ENCODE measurements at regions not wholly inside any gene's neighbourhood (a gene's known extent, or its start where the extent isn't known, plus 50 kb on each side); places are given as distances from the start of the nearest gene placed in this dataset.

- Histone ChIP-seq H3K56ac (ENCODE audit: insufficient read length, low read depth, low read length) (no peak overlapping the region), H4K5ac (ENCODE audit: insufficient read length, low read depth, low read length) (no peak overlapping the region), H3K27me3 (ENCODE audit: insufficient read depth, low read length) (no peaks in the 10 kb centered on the region), H4K91ac (ENCODE audit: insufficient read length, low read depth, low read length) (no peak overlapping the region), H3K18ac (ENCODE audit: insufficient read length, low read depth, low read length) (no peak overlapping the region), H2AK5ac (ENCODE audit: insufficient read length, low read length) (no peak overlapping the region), H2BK5ac (ENCODE audit: insufficient read length, low read length) (no peak overlapping the region), H3K79me1 (ENCODE audit: insufficient read depth, low read depth, low read length, poor library complexity, severe bottlenecking) (no peaks in the 10 kb centered on the region), H3K23me2 (ENCODE audit: insufficient read length, low read depth, low read length, poor library complexity, severe bottlenecking) (no peaks in the 10 kb centered on the region), H3K4ac (ENCODE audit: low read depth, low read length) (no peak overlapping the region), H2AFZ (ENCODE audit: low read length) (no peak overlapping the region), H4K8ac (replicated peaks; ENCODE audit: insufficient read length, low read depth, low read length) (no peak overlapping the region), H3K9ac (ENCODE audit: extremely low read depth, insufficient read length, low read length) (no peak overlapping the region), H2BK120ac (ENCODE audit: low read depth, low read length, poor library complexity, severe bottlenecking) (no peak overlapping the region), H3K14ac (ENCODE audit: insufficient read depth, low read length) (no peak overlapping the region), H2BK12ac (ENCODE audit: insufficient read length, low read depth, low read length) (no peak overlapping the region), H3K27ac (ENCODE audit: insufficient read length, low read depth, low read length) (no peak overlapping the region), H3K4me1 (ENCODE audit: insufficient read depth, low read length) (no peaks in the 10 kb centered on the region), H2BK20ac (ENCODE audit: low read depth, low read length, poor library complexity, severe bottlenecking) (no peak overlapping the region), H3K4me2 (ENCODE audit: insufficient read depth, insufficient read length, low read length) (no peak overlapping the region), H2BK15ac (ENCODE audit: low read depth, low read length) (no peak overlapping the region), H4K20me1 (ENCODE audit: control insufficient read depth, insufficient read depth, insufficient read length) (no peaks in the 10 kb centered on the region), H3K23ac (ENCODE audit: insufficient read length, low read depth, low read length) (no peak overlapping the region), H3K79me2 (ENCODE audit: insufficient read depth, low read length) (no peaks in the 10 kb centered on the region), H3K9me3 (ENCODE audit: control insufficient read depth, low read depth, low read length) (peaks cover 6% of the 10 kb centered on the region), H3T11ph (ENCODE audit: low read length) (no peak overlapping the region)
- no peak overlapping the region for H3K4me3 Mint-ChIP-seq
- H3K4me1 Mint-ChIP-seq, result peaks cover 0 to 4% of the 10 kb centered on the region in 2 experiments; a peak in 1 of 4 replicates
- peaks cover 17 to 30% of the 10 kb centered on the region in 2 experiments for H3K9me3 Mint-ChIP-seq
- TF ChIP-seq, protein P1, sequence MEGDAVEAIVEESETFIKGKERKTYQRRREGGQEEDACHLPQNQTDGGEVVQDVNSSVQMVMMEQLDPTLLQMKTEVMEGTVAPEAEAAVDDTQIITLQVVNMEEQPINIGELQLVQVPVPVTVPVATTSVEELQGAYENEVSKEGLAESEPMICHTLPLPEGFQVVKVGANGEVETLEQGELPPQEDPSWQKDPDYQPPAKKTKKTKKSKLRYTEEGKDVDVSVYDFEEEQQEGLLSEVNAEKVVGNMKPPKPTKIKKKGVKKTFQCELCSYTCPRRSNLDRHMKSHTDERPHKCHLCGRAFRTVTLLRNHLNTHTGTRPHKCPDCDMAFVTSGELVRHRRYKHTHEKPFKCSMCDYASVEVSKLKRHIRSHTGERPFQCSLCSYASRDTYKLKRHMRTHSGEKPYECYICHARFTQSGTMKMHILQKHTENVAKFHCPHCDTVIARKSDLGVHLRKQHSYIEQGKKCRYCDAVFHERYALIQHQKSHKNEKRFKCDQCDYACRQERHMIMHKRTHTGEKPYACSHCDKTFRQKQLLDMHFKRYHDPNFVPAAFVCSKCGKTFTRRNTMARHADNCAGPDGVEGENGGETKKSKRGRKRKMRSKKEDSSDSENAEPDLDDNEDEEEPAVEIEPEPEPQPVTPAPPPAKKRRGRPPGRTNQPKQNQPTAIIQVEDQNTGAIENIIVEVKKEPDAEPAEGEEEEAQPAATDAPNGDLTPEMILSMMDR (conservative IDR thresholded peaks at IDR 0.05), result no peak
- peaks cover 5 to 16% (median 9%) of the 10 kb centered on the region in 3 experiments for H3K36me3 Mint-ChIP-seq (ENCODE audit: insufficient read depth in 1 of 3, low read depth in 3 of 3)
- WGBS (ENCODE audit: extremely low coverage, insufficient read length, low lambda C conversion rate), result no CpG with 5 or more reads among the region's 3 CpGs
- no peak for DNase-seq
- peaks cover 2% of the 10 kb centered on the region; the same call in 1 of the 2 replicates for H3K27me3 Mint-ChIP-seq (ENCODE audit: low read depth)
- H3K27ac Mint-ChIP-seq, result no peak overlapping the region
Observed at GRCh38 chr2:226088366-226088674, 688.8 kb downstream of the NYAP2 start.

All from H9 (cell line).